C1 segment of cervical spinal cord (tissue), 14 donors: ENCODE measurements at regions not wholly inside any gene's neighbourhood (a gene's known extent, or its start where the extent isn't known, plus 50 kb on each side); places are given as distances from the start of the nearest gene placed in this dataset.

Source experiments
- DNase-seq, 14 donors: peaks; one replicate each; lab custom pipeline; 2025; lab: John Stamatoyannopoulos, UW

DNA sequence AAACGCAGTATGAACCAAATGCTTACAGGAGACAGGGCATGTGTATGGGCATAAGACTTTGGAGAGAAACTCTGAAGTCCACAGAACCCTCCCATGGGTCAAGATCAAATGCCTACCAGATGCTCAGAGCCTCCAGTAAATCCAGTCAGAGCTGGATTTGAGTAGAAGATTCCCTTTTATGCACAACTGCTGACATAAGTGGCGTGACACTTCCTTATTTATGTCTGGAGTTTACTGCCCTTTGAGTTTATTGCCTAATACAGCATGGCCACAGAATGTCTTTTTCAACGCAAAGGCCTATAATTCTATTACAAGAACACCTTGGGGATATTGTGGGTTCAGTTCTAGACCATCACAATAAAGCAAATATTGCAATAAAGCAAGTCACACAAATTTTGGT lies 220.0 kb upstream of the FOXQ1 start:
- DNase-seq: no peak

DNA sequence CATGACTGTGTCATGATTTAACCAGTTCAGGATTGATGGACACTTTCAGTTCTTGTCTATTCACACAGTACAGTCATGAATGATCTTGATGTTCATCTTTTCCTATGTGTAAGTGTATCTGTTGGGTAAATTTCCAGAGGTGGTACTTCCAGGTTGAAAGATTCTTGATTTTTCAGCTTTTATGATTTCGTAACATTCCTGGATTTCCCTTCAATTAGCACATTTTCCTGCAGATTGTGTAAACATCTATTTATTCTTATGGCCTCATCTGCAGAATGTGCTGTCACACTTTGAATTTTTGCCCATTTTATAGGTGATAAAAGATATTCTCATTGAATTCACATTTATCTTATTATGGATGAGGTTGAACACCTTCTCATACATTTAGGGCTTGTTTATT lies 222.0 kb upstream of the FOXQ1 start:
- DNase-seq: no peak

DNA sequence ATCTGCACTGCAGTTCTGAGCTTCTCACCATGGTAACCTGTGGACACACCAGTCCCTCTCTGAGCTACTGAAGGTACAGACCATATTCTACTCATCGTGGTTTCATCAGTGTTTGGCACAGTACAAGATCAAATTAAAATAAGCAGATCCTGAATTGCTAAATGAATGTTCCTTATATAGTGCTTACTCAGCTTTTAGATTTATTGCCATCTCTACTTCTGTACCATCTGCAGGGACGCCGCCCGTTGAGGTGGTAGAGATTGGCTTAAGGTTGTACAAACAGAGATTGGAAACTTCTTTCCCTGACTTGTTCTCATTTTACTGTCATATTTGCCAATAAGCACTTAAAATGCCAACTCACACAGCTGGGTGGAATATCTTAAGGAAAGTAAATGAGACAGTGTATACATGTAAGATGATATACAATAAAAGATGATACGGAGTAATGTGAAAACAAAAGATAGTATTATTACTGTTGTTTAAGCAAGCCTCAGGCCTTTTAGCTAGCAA lies 223.4 kb upstream of the FOXQ1 start:
- DNase-seq: no peak

DNA sequence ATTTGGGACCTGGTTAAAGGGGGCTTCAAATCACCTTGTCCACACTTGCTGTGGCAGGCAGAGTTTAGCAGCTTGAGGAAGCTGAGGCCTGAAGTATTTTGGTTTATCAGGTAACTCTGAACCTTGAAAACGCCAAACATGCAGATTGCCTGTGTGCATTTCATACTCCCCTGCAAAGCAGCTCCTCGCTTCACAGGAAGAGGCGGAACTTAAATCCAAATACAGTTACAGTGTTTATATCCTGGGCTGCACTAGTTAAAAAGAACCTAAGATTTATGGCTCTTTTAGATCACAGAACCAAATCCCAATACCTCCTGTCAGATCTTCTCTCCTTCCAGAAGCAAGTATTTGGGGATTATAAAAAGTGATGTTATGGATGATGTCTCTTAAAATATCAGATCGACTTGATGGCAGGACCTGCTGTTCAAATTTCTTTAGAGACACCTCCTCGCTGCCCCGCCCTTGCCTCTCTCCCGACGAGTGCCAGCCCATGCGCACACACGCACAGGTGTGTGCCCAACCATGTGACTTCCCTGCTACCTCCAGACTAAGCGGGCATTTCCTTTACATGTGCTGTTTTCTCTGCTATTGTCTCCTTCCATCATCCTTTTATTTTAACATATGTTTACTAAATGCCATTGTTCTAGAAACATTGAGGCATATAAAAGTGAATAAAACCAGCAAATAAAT lies 224.6 kb upstream of the FOXQ1 start:
- no peak for DNase-seq

DNA sequence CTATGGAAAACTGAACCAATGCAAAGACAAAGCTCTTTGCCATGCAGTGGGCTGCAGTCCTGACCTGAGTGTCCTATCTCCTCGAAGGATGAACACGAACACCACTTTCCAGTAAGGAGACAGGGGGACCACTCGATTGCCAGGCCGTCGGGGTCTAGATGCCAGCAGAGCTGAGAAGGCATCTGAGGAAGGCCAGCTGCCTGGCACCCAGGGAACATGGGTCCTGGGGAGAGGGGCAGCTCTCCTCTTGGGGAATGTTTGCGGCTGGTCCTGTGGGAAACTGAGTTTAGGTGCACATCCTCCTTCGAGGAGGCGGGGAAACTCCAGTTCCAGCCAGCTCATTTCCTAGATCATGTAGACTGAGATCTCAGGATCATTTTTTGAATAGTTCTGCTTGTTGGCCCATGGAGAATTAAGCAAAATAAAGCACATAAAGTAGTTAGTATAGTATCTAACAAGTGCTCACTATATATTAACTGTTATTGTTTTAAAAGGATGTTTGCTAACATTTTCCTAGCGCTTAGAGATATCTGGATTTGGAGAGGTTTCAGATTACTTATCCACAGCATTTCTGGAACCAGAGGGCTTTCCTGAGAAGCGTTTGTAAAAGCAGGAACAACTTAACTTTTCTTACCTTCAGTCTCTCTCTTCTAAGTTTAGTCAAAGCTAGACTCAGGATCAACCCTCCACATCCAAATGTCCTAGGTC lies 225.3 kb upstream of the FOXQ1 start:
- DNase-seq: no peak

DNA sequence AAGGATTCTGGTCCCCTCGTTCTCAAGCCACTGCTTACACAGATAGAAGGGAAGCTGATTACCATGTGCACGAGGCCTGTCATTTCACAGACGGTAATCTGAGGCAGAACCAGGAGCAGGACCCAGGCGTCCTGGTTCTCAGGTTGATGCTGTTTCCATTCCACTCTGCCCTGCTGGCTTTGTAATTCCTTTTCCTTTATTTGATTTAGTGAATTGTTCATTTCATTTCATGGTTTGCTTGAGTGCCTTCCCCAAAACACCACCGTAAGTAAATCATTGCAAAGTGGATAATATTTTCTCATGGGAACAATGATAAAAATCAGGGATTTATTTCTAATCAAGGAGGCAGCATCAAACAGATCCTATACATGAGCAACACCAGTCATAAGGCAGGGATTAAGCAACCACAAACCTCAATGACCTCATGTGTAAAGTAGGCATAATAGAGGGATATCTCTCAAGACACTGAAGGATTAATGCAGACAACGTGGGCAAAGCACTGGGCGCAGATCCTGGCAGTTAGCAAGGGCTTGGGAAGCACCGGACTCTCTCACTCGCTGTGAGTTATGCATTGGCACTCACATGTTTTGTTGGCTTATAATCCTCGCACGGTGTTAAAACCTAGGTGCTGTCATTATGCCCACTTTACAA lies 229.5 kb upstream of the FOXQ1 start:
- DNase-seq: no peak

DNA sequence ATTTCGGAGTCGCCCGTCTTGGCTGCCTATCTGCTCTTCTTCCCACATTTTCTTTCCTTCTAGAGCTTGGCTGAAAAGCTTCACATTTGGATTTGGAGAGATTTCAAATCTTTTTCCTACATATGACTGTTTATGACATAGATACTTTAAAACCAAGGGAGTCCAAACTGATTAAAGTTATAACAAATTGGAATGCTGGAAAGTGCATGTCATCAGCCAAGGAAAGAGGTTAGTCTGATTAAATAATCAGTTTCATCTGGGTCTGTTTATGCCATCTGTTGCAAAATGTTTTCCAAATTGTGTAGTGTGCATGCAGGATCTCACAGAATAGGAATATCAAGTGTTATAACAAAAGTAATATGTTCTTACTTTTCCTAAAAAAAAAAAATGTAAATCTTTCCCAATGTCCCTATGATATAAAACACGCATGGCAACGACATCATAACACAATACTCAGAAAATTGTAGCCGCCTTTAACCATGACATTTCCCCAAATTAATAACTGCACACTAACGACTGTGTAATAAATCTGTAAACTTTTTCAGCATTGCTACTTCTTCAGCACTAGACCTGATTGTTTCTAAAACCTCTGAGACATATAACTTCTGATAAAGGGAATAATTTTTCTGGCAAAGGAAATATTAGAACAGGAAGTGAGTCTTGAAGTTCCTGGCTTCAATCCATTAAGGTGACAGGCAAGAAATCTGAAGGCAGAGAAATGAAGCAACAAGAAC lies 230.2 kb upstream of the FOXQ1 start:
- peak in 1 of 14 donors; percentile 22 for DNase-seq

DNA sequence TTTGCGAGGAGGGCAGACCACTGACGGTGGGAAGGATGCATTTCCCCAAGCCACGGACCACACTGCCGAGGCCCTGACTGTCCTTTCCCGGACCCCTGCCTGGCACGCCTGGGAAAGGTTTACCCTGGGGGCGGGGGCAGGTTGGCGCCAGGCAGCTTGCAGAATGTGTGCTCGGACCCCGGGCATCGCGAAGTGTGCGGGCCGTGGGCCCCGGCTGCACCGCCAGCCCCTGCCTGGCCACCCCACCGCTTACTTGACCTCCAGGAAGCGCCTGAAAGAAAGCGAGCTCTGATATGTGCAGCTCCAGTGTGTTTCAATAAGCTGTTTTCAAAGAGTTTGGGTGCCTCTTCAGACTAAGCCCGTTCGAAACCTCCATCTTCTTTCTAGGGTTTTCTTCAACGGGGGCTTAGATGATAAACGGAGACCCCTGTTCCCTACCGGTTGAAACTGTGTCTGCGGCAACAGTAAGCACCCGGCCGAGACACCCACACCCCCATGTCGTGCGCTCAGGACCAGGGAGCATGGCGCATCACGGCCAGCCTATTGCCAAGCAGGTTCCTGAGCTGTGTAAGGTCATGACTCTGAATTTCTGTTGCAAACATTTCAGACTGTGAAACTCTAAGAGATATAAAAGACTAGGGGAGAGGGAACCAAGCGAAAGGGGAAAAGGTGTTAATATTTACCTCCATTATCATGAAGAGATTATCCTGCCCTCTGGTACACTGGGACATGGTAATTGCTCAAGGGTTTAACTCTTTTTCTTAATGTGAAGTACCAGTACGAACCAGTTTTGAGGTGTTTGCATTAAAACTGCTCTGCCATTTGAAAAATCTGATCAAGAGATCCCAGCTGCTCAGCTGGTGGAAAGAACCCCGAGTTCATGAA lies 231.2 kb upstream of the FOXQ1 start:
- no peak for DNase-seq

DNA sequence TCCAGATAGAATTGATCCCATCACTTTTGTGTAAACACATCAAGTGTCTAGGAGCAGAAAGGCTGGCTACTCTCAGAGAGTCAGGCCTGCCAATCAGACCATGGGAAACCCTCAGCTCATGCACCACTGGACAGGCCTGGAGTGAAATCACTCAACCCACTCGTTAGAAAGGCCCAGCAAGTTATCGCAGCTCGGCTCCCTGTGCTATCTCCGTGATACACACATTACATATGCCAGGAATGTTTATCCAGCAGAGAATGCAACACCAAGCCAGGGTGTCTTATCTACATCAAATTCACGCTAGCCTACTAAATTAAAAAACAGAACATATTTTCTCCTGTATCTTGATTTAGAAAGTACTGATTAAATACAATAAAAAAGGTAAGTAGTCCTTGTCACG lies 232.4 kb upstream of the FOXQ1 start:
- no peak for DNase-seq

DNA sequence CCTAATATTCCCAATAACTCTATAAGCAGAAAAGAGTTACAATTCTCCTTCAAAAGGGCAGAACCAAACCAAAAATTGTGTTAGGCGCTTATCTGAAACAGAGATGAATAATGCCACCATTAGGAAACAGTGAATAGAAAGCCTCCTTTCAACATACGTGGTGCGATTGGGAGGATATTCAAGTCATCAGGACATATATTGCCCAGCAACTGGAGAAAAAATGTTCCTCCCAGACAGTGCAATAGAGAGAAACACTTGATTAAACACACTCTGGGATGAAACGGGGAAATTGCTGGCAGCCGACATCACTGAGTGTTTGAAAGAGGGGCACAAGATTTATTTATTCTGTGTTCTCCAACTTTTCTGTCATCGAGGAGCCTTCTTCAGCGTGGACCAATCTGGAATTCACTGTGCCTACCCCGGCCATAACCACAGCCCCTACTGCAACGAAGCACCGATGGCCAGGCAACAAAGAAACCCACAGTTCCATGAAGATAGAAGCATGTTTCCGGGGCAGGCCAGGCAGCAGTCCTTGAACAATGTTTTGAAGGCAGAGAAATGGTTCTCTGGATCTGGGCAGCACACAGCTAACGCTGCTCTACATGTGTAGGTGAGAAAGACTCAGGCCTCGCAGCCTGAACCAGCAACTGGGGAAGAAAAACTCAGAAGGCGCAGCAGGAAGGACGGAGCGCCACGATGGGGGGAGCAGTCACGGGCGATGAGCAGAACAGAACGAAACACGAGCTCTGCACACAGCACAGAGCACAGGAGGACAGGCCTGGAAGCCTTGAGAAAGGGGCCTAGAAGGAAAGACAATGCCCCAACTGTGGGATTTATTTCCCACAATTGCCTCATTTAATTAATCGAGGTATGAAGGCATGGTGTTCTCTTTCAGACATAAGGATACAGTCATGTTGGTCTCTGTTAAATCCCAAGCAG lies 234.2 kb upstream of the FOXQ1 start:
- peak in 1 of 14 donors; percentile 18 for DNase-seq

DNA sequence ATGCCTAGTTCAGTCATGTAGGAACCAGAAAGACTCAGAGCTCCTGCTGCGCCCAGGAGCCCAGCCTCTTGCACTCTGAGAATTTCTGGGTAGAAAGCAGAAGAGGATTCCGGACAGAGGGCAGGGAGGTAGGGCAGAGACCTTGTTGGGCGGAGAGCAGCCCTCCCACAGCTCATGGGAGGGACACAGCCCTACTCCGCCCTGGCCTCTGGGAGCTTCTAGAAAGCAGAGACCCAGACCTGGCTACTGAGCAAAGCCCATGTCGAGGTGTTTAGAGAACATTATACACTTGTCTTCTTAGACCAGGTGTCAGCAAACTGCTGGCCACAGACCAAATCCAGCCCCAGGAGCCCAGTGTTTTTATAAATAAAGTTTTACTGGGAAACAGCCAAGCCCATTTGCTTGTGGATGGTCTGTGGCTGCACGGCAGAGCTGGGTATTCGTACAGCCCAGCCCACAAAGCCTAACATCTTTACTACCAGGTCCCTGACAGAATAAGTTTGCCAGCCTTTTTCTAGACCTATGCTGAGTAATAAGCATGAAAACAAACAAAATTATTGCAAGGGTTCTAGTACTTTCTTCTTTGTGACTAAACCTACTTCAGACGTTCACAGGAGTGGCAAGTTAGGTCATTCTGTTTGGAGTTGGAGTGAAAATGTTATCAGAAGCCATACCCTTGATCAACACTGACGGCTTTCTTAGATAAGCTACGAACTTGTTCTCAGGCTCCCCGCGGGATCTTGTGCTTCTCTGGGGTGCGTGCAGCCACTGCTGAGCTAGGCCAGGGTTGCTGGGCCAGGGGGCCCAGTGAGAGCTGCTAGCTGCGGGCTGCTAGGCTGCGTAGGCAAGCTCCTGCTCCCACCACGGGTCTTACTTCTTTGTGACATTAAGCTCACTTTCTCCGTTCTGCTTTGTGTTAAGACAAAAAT lies 235.1 kb upstream of the FOXQ1 start:
- no peak for DNase-seq

DNA sequence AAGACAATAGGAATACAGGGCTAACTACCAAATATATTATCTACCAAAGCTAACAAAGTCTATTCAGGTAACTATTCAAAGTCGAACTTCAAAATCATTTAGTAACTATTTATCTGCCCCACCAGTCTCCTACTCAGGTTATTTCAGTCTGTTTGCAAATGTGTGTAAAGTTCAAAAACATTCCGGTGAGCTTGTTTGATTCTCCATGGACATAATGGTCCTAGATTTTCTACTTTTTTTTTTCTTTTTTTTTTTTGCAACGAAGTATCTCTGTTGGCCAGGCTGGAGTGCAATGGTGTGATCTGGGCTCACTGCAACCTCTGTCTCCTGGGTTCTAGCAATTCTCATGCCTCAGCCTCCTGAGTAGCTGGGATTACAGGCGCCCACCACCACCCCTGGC lies 236.0 kb upstream of the FOXQ1 start:
- no peak for DNase-seq

DNA sequence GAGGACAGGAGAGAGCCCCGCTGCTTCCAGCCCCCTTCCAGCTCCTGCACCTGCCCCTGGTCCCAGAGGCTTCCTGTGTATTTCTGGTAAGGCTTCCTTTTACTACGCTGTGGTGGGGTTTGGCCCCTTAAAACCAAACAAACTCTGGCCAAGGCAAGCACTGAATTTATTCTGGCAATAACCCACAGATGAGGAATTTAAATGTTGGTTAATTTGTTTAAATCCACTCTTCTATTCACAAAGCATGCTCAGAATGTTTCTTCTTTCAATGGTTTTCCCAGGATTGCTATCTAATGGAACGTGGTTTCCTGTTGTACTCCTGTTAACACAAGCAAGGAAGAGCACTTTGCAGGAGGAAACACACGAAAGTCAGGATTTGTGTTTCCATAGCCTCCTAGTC lies 236.5 kb upstream of the FOXQ1 start:
- no peak for DNase-seq

DNA sequence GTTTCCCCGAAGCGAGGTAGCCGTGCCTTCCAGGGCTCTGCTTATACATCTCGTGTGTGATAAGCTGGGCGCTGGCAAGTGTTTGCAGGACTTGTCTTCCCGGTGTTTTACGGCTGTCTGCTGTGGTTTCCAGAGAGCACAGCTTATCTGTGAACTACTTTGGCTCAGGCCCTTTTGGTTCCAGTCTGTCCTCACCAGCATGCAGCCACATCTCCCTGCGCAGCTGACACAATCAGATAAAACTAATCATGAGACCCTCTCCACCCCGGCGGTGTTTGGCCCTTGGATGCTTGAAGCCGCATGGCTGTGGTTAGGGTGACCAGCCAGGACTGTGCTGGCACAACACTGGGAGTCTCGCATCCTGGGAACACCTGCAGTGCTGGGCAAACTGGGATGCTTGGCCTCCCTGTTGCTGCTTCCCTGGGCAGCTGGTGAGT lies 241.8 kb upstream of the FOXQ1 start:
- no peak for DNase-seq

DNA sequence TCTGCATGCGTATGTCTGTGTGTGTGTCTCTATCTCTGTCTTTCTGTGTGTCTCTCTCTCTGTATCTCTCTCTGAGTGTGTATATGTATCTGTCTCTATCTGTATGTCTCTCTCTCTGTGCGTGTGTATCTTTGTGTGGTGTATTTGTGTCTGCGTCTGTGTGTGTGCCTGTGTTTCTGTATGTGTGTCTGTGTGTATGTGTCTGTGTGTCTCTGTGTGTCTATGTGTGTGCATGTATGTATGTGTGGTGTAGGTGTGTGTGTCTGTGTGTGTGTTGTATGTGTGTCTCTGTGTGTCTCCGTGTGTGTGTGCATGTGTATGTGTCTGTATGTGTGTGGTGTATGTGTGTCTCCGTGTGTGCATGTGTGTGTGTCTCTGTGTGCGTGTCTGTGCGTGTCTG lies 243.0 kb upstream of the FOXQ1 start:
- no peak for DNase-seq

DNA sequence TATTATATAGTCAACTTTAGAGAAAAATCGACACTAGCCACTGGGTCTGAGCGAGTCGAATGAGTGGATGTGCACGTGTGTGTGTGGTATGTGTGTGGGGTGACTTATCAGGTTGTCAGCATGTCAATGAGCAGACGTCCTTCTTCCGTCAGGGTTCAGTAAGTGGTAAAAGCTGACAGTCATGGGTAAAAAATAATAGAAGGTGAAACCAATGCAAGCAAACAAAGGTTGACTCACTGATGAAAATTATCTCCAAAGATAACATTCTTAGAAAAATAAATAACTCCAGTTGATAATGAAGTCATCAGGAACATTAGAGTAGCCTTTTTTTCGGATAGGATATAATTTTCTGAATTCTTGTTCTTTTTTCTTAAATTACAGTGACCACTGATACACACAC lies 243.8 kb upstream of the FOXQ1 start:
- DNase-seq: no peak

DNA sequence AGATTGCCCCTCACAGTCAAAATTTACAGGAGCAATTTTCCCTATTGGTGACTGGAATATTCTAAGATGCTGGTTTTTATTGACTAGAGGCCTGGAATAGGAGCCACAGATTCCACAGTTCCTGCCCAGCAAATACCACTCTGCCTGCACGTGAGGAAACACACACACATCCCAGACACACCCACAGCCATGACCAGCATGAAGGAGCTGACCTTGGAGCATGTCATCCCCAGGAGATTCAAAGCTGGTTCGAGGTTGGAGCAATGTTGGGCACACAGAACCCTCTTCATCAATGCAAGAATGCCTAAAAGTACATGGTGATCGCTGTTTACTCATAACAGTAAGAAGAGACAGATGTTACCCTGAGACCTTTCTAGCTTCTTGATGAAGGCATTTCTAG lies 244.6 kb upstream of the FOXQ1 start:
- DNase-seq: no peak

DNA sequence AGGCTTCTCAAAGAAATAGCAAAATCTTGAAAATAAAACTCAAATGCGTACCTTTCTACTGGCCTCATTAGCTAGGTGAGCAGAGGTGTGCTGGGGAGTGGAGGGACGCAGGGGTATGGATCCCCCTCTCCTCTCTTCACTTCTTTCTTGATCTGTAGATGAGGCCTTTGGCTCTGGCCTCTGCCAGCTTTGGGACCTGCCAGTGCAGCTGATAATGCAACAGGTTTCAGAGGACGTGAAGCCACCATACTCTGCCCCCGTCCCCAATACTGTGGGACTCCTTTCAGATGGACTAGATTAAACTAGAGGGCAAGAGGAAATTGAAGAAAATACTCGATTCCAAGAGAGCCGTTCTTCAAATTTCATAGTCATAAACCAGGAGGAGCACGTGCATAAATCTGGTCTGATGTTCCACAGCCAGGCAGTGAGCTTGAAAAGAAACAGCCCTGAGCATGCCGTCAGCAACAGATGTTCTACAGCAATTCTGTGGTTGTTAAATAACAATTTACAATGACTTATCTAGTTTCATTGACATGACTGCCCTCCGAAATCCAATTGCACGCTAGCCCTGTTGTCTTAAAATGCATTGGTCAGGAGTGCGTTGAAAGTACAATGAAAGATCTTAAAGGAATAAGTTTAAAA lies 245.3 kb upstream of the FOXQ1 start:
- no peak for DNase-seq
